Naive thymus-derived CD4-positive, alpha-beta T cell (primary cell): ENCODE measurements at regions not wholly inside any gene's neighbourhood (a gene's known extent, or its start where the extent isn't known, plus 50 kb on each side); places are given as distances from the start of the nearest gene placed in this dataset.

Source experiments
- ATAC-seq: fragments of 150-1000 bp; cut with Tn5 transposase; 2 replicates; pipeline ENCODE4 v1.10.0; 2021; ENCODE audit warnings: mild to moderate bottlenecking, moderate library complexity
- CTCF ChIA-PET: fragments of 350-600 bp; sonication (Branson Sonifier 250); formaldehyde crosslinking; loops from one replicate; lab custom pipeline; 2021; ENCODE audit warnings: antibody characterized with exemption; lab: Charles Lee
- POLR2A ChIA-PET: fragments of 350-600 bp; sonication (Branson Sonifier 250); formaldehyde crosslinking; loops from one replicate; lab custom pipeline; 2021; ENCODE audit warnings: antibody characterized with exemption, inconsistent platforms; lab: Charles Lee
- DNase-seq, 9 donors: peaks; one replicate each; pipeline versions ENCODE4 v3.0.0 to v3.0.0-alpha.2; 2020 to 2022; ENCODE audit warnings: mixed read lengths in 1 of 9
- H3K27ac ChIP-seq: one replicate; pipeline ENCODE4 v1.7.0; 2013; ENCODE audit warnings: mild to moderate bottlenecking, low read depth, low read length, moderate library complexity
- H3K27me3 ChIP-seq, 2 donors: one replicate each; pipeline ENCODE4 v1.7.0; 2013; ENCODE audit warnings: low read length in 2 of 2, mild to moderate bottlenecking in 2 of 2, moderate library complexity in 2 of 2; ENCODE audit not compliant: control insufficient read depth in 2 of 2, insufficient read depth in 2 of 2
- H3K36me3 ChIP-seq, 3 experiments: 1 replicate in 2 of 3; 2 replicates in 1 of 3; pipeline ENCODE4 v1.7.0; 2013; ENCODE audit warnings: low read length in 3 of 3, mild to moderate bottlenecking in 3 of 3, moderate library complexity in 1 of 3; ENCODE audit not compliant: insufficient read depth in 3 of 3, control insufficient read depth in 2 of 3
- H3K4me1 ChIP-seq, 2 donors: one replicate each; pipeline ENCODE4 v1.7.0; 2013; ENCODE audit warnings: low read length in 2 of 2, mild to moderate bottlenecking in 2 of 2, moderate library complexity in 1 of 2; ENCODE audit not compliant: control insufficient read depth in 2 of 2, insufficient read depth in 2 of 2
- H3K4me3 ChIP-seq: 2 replicates; pipeline ENCODE4 v1.7.0; 2013; ENCODE audit warnings: mild to moderate bottlenecking, low read length
- H3K9me3 ChIP-seq, 3 experiments: 1 replicate in 2 of 3; 2 replicates in 1 of 3; pipeline ENCODE4 v1.7.0; 2013; ENCODE audit warnings: low read length in 3 of 3; ENCODE audit not compliant: control insufficient read depth in 2 of 3
- H3K27ac Mint-ChIP-seq, 9 donors: one replicate each; pipeline ENCODE4 v1.8.0; 2020 to 2022; ENCODE audit warnings: mixed read lengths in 9 of 9, mild to moderate bottlenecking in 8 of 9, moderate library complexity in 5 of 9, inconsistent platforms in 2 of 9
- H3K27me3 Mint-ChIP-seq, 5 donors: one replicate each; pipeline ENCODE4 v1.8.0; 2021 to 2022; ENCODE audit warnings: mixed read lengths in 5 of 5, mild to moderate bottlenecking in 1 of 5
- H3K36me3 Mint-ChIP-seq, 5 donors: one replicate each; pipeline ENCODE4 v1.8.0; 2020 to 2022; ENCODE audit warnings: mixed read lengths in 5 of 5, mild to moderate bottlenecking in 3 of 5, inconsistent platforms in 1 of 5
- H3K4me1 Mint-ChIP-seq, 7 donors: one replicate each; pipeline ENCODE4 v1.8.0; 2020 to 2022; ENCODE audit warnings: mixed read lengths in 7 of 7, mild to moderate bottlenecking in 3 of 7, inconsistent platforms in 1 of 7
- H3K4me3 Mint-ChIP-seq, 10 donors: one replicate each; pipeline ENCODE4 v1.8.0; 2020 to 2022; ENCODE audit warnings: mild to moderate bottlenecking in 10 of 10, mixed read lengths in 10 of 10, moderate library complexity in 6 of 10, inconsistent platforms in 2 of 10
- H3K9me3 Mint-ChIP-seq, 11 donors: one replicate each; pipeline ENCODE4 v1.8.0; 2020 to 2022; ENCODE audit warnings: mixed read lengths in 11 of 11, mild to moderate bottlenecking in 4 of 11, inconsistent platforms in 1 of 11, moderate library complexity in 1 of 11
- intact Hi-C, 2 donors: fragments of 100-400 bp; cut with micrococcal nuclease; formaldehyde crosslinking; loops; one replicate each; pipeline ENCODE4 v1.15.1; 2023

DNA sequence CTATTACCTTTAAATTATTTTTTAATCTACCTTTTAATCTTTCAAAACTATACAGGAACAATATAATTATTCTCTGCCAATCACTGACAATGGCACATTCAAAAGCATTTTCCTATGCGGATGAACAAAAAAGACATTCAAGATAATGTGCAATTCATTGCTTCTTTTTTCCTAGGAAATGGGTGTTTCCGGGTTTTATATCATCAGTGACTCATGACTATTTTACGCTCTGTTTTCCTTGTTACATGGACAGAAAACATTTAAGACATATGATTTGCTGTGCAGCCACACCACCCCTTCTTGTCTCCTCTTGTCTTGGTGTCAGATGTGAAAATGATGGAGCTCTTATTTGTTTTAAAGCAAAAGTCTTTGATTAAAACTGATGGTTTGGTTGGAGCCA lies 184.7 kb upstream of the LINC00305 start:
- CTCF ChIA-PET, result no interaction called here
- H3K4me1 Mint-ChIP-seq, result peaks cover 0 to 1% (median 0%) of the 10 kb centered on the region in 7 donors
- H3K27ac Mint-ChIP-seq, result no peak overlapping the region
- intact Hi-C loops, result no loop called here
- no peaks in the 10 kb centered on the region for H3K27me3 Mint-ChIP-seq
- Histone ChIP-seq H3K9me3 (no peaks in the 10 kb centered on the region), H3K27me3 (no peaks in the 10 kb centered on the region), H3K4me3 (no peak overlapping the region), H3K4me1 (no peaks in the 10 kb centered on the region), H3K36me3 (no peaks in the 10 kb centered on the region), H3K27ac (no peak overlapping the region)
- ATAC-seq (no peak), DNase-seq (no peak)
- H3K4me3 Mint-ChIP-seq, result no peak overlapping the region
- peaks cover 0 to 13% (median 3%) of the 10 kb centered on the region in 11 donors for H3K9me3 Mint-ChIP-seq
- H3K36me3 Mint-ChIP-seq, result no peaks in the 10 kb centered on the region
- POLR2A ChIA-PET, result no interaction called here

- no peak for ATAC-seq
- Mint-ChIP-seq H3K9me3 (peaks cover 0 to 13% (median 2%) of the 10 kb centered on the region in 11 donors), H3K27ac (no peak overlapping the region), H3K4me3 (no peak overlapping the region), H3K4me1 (peaks cover 0 to 1% (median 0%) of the 10 kb centered on the region in 7 donors), H3K27me3 (no peaks in the 10 kb centered on the region), H3K36me3 (no peaks in the 10 kb centered on the region)
- ChIA-PET POLR2A (no interaction called here), CTCF (no interaction called here)
- Histone ChIP-seq H3K27ac (no peak overlapping the region), H3K9me3 (no peaks in the 10 kb centered on the region), H3K4me3 (no peak overlapping the region), H3K36me3 (no peaks in the 10 kb centered on the region), H3K27me3 (no peaks in the 10 kb centered on the region), H3K4me1 (no peaks in the 10 kb centered on the region)
- DNase-seq, result no peak
- intact Hi-C loops, result no loop called here
Observed at GRCh38 chr18:64332835-64333234, 183.9 kb upstream of the LINC00305 start.

DNA sequence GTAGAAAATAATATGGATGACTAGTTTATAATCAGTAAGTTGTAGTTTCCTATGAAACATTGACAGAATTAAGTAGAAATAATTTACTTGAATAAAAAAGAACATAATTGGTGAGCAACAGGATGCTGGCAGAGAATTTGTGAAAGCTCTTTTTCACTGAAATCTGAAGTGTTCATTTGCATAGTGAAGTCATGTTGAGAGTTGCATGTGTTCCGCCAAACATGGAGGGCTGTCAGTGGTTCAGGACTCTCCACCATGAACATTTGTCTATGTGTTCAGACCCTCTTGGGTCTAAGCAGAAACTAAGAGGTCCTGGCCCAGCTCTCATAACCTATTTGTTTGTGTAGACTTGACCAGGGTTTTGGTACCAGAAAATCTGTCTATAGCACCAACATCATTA lies 182.5 kb upstream of the LINC00305 start:
- Mint-ChIP-seq H3K4me1 (peaks cover 0 to 1% (median 0%) of the 10 kb centered on the region in 7 donors), H3K36me3 (no peaks in the 10 kb centered on the region), H3K27ac (no peak overlapping the region), H3K27me3 (no peaks in the 10 kb centered on the region), H3K4me3 (no peak overlapping the region), H3K9me3 (peaks cover 0 to 21% (median 3%) of the 10 kb centered on the region in 11 donors)
- intact Hi-C loops, result no loop called here
- POLR2A ChIA-PET, result no interaction called here
- H3K4me1 ChIP-seq, result no peaks in the 10 kb centered on the region
- no peak overlapping the region for H3K4me3 ChIP-seq
- H3K27me3 ChIP-seq, result no peaks in the 10 kb centered on the region
- CTCF ChIA-PET, result no interaction called here
- no peak overlapping the region for H3K27ac ChIP-seq
- DNase-seq, result no peak
- no peaks in the 10 kb centered on the region for H3K9me3 ChIP-seq
- no peak for ATAC-seq
- no peaks in the 10 kb centered on the region for H3K36me3 ChIP-seq

DNA sequence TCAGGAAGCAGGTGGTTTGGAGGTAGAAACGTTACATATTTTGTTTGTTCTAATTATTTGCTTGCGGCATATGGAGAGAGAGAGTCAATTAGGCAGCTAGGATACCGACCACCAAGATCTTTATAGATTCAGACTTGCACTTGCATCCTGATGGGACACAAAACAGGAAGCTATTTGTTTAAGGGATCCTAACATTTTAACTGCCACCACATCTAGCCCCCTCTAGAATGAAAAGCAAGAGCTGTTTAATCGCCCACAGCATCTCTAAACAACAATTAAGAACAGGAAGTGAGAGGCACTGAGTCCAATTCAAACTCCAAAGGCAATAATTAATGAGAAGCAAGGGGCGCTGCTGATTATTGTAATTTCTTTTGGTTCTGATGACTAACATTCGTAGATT lies 182.0 kb upstream of the LINC00305 start:
- ChIA-PET CTCF (no interaction called here), POLR2A (no interaction called here)
- Mint-ChIP-seq H3K27ac (no peak overlapping the region), H3K36me3 (no peaks in the 10 kb centered on the region), H3K4me3 (no peak overlapping the region), H3K9me3 (peaks cover 0 to 18% (median 2%) of the 10 kb centered on the region in 11 donors), H3K27me3 (no peaks in the 10 kb centered on the region), H3K4me1 (peaks cover 0 to 1% (median 0%) of the 10 kb centered on the region in 7 donors)
- Histone ChIP-seq H3K36me3 (no peaks in the 10 kb centered on the region), H3K4me3 (no peak overlapping the region), H3K27me3 (no peaks in the 10 kb centered on the region), H3K27ac (no peak overlapping the region), H3K9me3 (no peaks in the 10 kb centered on the region), H3K4me1 (no peaks in the 10 kb centered on the region)
- intact Hi-C loops, result no loop called here
- ATAC-seq (no peak), DNase-seq (no peak)

DNA sequence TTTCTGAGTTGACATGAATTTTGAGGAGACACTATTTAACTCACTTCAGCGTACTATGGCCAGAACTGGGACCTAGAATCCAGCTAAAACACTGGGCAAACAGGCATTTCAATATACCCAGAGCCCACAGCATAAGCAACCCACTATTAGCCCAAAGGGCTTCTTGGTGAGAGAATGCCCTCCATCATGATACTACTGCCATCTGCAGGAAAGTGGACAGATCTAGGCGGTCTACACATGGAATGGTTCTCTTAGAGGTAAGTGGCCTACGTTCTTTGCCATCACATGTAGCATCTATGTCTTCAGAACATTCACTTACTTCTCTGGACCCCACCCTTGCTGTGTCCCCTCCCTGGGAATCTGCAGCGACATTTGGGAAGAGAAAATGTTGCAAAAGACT lies 181.3 kb upstream of the LINC00305 start:
- H3K4me1 ChIP-seq, result no peaks in the 10 kb centered on the region
- peaks cover 0 to 1% (median 0%) of the 10 kb centered on the region in 7 donors for H3K4me1 Mint-ChIP-seq
- H3K36me3 Mint-ChIP-seq, result no peaks in the 10 kb centered on the region
- H3K27me3 ChIP-seq, result no peaks in the 10 kb centered on the region
- peaks cover 0 to 18% (median 2%) of the 10 kb centered on the region in 11 donors for H3K9me3 Mint-ChIP-seq
- intact Hi-C loops, result no loop called here
- no peaks in the 10 kb centered on the region for H3K36me3 ChIP-seq
- H3K27ac Mint-ChIP-seq, result no peak overlapping the region
- ChIA-PET CTCF (no interaction called here), POLR2A (no interaction called here)
- H3K4me3 ChIP-seq, result no peak overlapping the region
- DNase-seq (no peak), ATAC-seq (no peak)
- H3K27ac ChIP-seq, result no peak overlapping the region
- H3K4me3 Mint-ChIP-seq, result no peak overlapping the region
- no peaks in the 10 kb centered on the region for H3K27me3 Mint-ChIP-seq
- H3K9me3 ChIP-seq, result no peaks in the 10 kb centered on the region

DNA sequence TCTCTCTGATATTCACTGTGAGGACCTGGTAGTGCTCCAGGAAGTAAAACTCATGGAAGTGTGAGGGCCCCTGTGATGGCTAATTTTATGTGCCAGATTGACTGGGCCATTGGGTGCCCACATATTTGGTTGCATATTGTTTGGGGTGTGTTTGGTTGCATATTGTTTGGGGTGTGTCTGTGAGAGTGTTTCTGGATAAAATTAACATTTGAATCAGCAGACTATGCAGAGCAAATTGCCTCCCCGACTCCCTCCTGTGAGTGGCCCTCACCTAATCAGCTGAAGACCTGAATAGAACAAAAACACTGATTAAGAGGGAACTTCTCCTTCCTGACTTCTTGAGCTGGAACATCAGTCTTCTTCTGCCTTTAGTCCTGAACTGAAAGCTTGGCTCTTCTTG lies 173.3 kb upstream of the LINC00305 start:
- H3K27ac Mint-ChIP-seq, result no peak overlapping the region
- ATAC-seq (no peak), DNase-seq (no peak)
- intact Hi-C loops, result no loop called here
- H3K4me3 ChIP-seq, result no peak overlapping the region
- H3K27me3 ChIP-seq, result no peaks in the 10 kb centered on the region
- H3K9me3 Mint-ChIP-seq, result peaks cover 0 to 36% (median 9%) of the 10 kb centered on the region in 11 donors
- no peak overlapping the region for H3K4me3 Mint-ChIP-seq
- H3K4me1 Mint-ChIP-seq, result no peaks in the 10 kb centered on the region
- no peaks in the 10 kb centered on the region for H3K36me3 ChIP-seq
- H3K4me1 ChIP-seq, result no peaks in the 10 kb centered on the region
- ChIA-PET POLR2A (no interaction called here), CTCF (no interaction called here)
- H3K27me3 Mint-ChIP-seq, result no peaks in the 10 kb centered on the region
- no peak overlapping the region for H3K27ac ChIP-seq
- H3K9me3 ChIP-seq, result no peaks in the 10 kb centered on the region
- no peaks in the 10 kb centered on the region for H3K36me3 Mint-ChIP-seq

- Histone ChIP-seq H3K27me3 (no peaks in the 10 kb centered on the region), H3K9me3 (no peaks in the 10 kb centered on the region), H3K36me3 (no peaks in the 10 kb centered on the region), H3K4me1 (no peaks in the 10 kb centered on the region), H3K4me3 (no peak overlapping the region), H3K27ac (no peak overlapping the region)
- H3K4me3 Mint-ChIP-seq, result no peak overlapping the region
- no peaks in the 10 kb centered on the region for H3K36me3 Mint-ChIP-seq
- H3K27ac Mint-ChIP-seq, result no peak overlapping the region
- intact Hi-C loops, result no loop called here
- ChIA-PET POLR2A (no interaction called here), CTCF (no interaction called here)
- DNase-seq, result no peak
- H3K4me1 Mint-ChIP-seq, result no peaks in the 10 kb centered on the region
- no peaks in the 10 kb centered on the region for H3K27me3 Mint-ChIP-seq
- ATAC-seq, result no peak
- H3K9me3 Mint-ChIP-seq, result peaks cover 0 to 51% (median 7%) of the 10 kb centered on the region in 11 donors
Observed at GRCh38 chr18:64318547-64318946, 169.7 kb upstream of the LINC00305 start.
